ENCODE measurements at regions not wholly inside any gene's neighbourhood (a gene's known extent, or its start where the extent isn't known, plus 50 kb on each side); places are given as distances from the start of the nearest gene placed in this dataset.

DNA sequence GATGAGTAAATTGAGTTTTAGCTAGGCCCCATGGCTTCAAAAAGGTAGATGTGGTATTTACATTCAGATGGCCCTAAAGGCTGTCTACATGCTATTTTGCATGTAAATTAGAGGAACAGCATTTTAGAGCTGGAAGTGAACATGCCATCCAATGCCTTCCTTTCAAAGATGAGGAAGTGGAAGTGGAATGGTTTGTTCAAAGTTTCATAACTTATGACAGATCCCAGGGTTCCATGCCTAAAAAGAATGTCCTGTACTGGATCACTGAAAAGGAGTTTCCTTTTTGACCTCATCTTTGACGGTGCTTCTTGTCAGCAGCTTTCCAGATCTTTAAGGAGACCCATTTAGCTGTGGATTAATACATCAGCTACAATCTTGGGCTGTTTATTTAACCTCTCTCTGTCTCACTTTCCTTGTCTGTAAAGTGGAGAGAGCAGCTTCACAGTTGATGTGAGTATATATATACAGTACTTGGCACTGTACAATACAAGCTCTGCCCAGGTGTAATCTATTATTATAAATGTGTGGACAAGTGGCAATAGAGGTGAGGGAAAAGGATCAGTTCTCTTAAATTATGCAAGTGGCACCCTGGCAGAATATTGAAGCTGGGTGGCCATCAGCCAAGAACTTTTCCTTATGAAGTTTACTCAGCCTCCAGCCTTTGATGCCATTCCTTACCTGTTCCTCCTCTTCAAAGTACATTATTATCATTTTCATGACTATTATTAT lies 68.7 kb upstream of the GOLGA8B start:
- H3K4me3 ChIP-seq, result no peak overlapping the region
- WGBS, 2 donors, result 36 to 39% methylated on average over 1 of the region's 1 CpG
- H3K36me3 ChIP-seq, result no peaks in the 10 kb centered on the region
- ATAC-seq (no peak), DNase-seq (no peak)
- intact Hi-C loops (cut with DNase I), result no loop called here
- H3K4me1 ChIP-seq, result no peaks in the 10 kb centered on the region
- TF ChIP-seq, protein P1, sequence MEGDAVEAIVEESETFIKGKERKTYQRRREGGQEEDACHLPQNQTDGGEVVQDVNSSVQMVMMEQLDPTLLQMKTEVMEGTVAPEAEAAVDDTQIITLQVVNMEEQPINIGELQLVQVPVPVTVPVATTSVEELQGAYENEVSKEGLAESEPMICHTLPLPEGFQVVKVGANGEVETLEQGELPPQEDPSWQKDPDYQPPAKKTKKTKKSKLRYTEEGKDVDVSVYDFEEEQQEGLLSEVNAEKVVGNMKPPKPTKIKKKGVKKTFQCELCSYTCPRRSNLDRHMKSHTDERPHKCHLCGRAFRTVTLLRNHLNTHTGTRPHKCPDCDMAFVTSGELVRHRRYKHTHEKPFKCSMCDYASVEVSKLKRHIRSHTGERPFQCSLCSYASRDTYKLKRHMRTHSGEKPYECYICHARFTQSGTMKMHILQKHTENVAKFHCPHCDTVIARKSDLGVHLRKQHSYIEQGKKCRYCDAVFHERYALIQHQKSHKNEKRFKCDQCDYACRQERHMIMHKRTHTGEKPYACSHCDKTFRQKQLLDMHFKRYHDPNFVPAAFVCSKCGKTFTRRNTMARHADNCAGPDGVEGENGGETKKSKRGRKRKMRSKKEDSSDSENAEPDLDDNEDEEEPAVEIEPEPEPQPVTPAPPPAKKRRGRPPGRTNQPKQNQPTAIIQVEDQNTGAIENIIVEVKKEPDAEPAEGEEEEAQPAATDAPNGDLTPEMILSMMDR (IDR thresholded peaks at IDR 0.05), result no peak
- peaks cover 0 to 13% (median 7%) of the 10 kb centered on the region in 7 donors for H3K27me3 ChIP-seq
- H3K27ac ChIP-seq, result no peak overlapping the region
- H3K9me3 ChIP-seq, result no peaks in the 10 kb centered on the region

DNA sequence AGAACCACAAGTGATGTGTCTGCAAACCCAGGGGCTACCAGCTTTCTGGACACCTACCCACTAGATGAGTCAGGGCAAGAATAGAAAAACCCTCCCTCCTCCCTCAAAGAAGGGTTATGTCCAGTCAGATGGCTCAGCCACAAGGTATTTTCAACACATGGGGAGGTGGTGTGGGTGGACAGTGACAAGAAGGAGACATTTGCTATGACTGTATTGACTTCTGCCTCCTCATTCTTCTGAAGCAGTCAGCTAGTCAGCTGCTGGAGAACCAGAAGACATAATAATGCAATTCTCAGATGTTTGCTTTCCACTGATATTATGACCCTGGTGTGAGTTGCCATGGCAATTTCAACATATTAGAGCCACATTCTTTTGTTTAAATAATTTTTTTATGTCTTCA lies 66.7 kb upstream of the GOLGA8B start:
- ATAC-seq (no peak), DNase-seq (no peak)
- no peak overlapping the region for H3K27ac ChIP-seq
- intact Hi-C loops (cut with DNase I), result no loop called here
- no peaks in the 10 kb centered on the region for H3K4me1 ChIP-seq
- H3K9me3 ChIP-seq, result no peaks in the 10 kb centered on the region
- H3K36me3 ChIP-seq, result no peaks in the 10 kb centered on the region
- H3K27me3 ChIP-seq, result no peaks in the 10 kb centered on the region
- TF ChIP-seq, protein P1 (IDR thresholded peaks at IDR 0.05), result no peak
- H3K4me3 ChIP-seq, result no peak overlapping the region

DNA sequence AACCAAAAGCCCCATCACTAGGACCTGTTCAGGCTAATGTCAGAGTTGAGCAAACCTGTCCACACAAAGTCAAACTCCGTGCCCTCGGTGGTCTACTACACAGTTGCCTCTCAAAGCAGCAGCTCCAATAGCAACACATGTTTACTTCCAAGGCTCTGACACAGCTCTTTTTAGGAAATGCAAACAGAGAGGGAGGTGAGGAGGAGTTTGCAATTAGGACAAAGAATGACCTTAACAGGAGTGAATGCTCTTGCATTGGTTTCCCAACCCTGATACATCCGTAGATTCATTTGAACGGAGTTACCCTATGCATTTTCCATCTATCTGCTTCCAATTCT lies 64.8 kb upstream of the GOLGA8B start:
- Histone ChIP-seq H3K4me3 (no peak overlapping the region), H3K9me3 (no peaks in the 10 kb centered on the region), H3K27ac (no peak overlapping the region), H3K27me3 (peaks cover 0 to 4% (median 0%) of the 10 kb centered on the region in 7 donors), H3K4me1 (no peaks in the 10 kb centered on the region), H3K36me3 (no peaks in the 10 kb centered on the region)
- intact Hi-C loops (cut with DNase I), result no loop called here
- TF ChIP-seq, protein P1 (IDR thresholded peaks at IDR 0.05), result no peak
- 76 to 81% methylated on average over 4 of the region's 4 CpGs for WGBS, 2 donors
- DNase-seq, result no peak
- no peak for ATAC-seq

DNA sequence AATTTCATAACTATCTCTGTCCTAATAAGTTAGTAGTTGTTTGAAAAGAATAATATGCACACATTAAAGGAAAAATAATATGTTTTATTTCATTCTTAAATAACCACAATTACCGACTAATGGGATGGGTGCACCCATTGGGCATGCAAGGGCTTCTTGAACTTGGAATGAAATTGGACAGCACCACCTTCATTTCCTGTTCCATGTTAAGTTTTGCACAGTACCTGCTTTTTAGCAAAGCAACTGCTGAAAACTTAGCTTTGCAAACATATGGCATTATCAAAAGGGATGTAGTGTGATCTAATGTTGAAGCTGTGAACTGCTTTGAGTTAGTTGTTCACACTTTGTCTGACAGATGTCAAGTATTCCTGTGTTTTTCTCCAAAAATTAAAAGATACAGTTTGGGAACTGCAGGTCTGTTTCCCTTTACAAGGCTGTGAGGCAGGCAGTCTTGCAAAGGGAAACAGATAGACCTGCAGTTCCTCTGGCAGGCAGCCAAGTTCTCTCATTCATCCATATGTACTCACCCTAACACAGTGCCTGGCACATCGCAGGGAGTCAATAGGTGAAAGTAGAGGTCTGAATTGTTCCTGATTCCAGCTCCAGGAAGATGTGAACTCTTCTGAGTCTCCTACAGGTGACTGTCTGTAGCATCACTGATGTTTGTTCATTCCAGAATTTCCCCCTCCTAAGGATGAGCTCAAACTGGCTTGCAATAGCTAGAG lies 64.3 kb upstream of the GOLGA8B start:
- 75 to 85% methylated on average over 2 of the region's 2 CpGs for WGBS, 2 donors
- peaks cover 0 to 8% (median 0%) of the 10 kb centered on the region in 7 donors for H3K27me3 ChIP-seq
- no peaks in the 10 kb centered on the region for H3K4me1 ChIP-seq
- no peak overlapping the region for H3K4me3 ChIP-seq
- ATAC-seq (no peak), DNase-seq (no peak)
- TF ChIP-seq, protein P1 (IDR thresholded peaks at IDR 0.05), result no peak
- H3K9me3 ChIP-seq, result no peaks in the 10 kb centered on the region
- intact Hi-C loops (cut with DNase I), result no loop called here
- H3K36me3 ChIP-seq, result no peaks in the 10 kb centered on the region
- no peak overlapping the region for H3K27ac ChIP-seq

Data from heart right ventricle (tissue), 16 donors.